Left cardiac atrium (tissue), 4 donors: ENCODE measurements at regions not wholly inside any gene's neighbourhood (a gene's known extent, or its start where the extent isn't known, plus 50 kb on each side); places are given as distances from the start of the nearest gene placed in this dataset.
"Not testable (repeated sequence)": the region's sequence is repeated elsewhere in the genome, so short reads cannot be mapped to it uniquely, and the experiment has no call there.

Experiments
- ATAC-seq, 2 donors: fragments of 200-7000 bp; cut with Tn5 transposase; one replicate each; pipeline ENCODE4 v1.9.1; 2020; ENCODE audit warnings: mild to moderate bottlenecking in 2 of 2, moderate library complexity in 2 of 2
- DNase-seq: peaks from one replicate; pipeline ENCODE4 v3.0.0-alpha.2; 2020
- intact Hi-C, 2 donors: fragments of 100-400 bp; cut with DNase I; formaldehyde crosslinking; loops; one replicate each; pipeline versions ENCODE4 v1.14.1 to v1.15.1; 2022 to 2023
- donor health status: DM: no; HTN: yes; CAD: no.
- donor health status: DM: no; HTN: yes; CAD: no; lungs with severe emphysema.
- donor health status: DM: yes; HTN: yes; CAD: no.
- donor health status: Dilated cardiomyopathy.

DNA sequence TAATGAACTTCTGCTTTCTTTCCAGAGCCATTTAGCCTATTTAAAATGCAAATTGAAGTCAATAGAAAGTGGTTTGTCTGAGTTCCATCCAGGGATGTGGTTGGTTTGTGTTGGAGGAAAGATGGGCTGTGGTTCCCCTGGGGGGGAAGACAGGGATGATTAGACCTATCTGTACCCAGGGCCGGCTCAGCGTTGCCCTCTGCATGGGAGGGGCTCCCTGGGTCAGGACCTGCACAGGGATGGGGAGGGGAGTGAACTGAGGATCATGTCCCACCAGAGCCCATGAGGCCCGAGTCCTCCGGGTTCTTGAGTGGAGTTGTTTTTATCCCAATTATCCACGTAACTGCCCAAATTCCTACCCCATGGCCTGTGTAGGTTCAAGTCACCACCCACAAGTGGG, 76.9 kb upstream of the SFSWAP start:
- no peak for DNase-seq
- intact Hi-C loops: no loop called here
- ATAC-seq: no peak

DNA sequence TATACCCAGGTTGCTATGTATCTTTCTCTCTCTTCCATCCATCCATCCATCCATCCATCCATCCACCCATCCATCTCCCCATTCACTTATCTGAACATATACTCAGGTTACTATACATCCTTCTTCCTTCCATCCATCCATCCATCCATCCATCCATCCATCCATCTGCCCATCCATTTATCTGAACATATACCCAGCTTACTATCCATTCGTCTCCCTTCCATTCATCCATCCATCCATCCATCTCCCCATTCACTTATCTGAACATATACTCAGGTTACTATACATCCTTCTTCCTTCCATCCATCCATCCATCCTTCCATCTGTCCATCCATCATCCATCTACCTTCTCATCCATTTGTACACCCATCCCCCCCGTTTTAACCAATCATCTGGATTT, 75.9 kb upstream of the SFSWAP start:
- ATAC-seq, intact Hi-C loops, DNase-seq: not testable (repeated sequence)

DNA sequence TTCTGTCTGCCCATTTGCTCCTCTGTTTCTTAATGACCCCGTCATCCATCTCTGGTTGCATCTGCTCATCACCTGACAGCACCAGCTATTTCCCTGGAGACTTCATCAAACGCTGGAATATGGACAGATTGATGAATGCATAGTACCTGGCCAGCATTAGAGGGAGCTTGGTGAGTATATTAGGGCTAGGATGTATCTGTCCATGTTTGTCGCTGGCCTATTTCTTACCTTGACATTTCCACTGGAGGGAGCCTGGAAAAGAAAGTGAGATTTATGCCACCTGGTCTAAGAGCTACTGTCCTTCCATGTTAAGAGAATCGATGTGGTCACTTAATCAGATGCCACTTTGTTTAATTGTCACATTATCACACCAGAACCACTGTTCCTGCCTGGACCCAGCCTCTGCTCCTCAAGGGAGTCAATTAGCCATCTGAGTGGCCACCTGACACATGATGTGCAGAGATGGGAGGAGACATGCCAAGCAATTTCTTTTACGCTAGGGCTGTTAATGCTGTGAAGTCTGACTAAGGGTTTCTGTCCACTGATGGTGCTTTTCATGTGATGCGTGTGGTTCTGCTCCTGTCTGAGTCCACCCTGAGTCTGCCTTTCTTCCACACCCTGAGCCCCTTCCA, 75.3 kb upstream of the SFSWAP start:
- DNase-seq: no peak
- intact Hi-C loops: no loop called here
- ATAC-seq: no peak

DNA sequence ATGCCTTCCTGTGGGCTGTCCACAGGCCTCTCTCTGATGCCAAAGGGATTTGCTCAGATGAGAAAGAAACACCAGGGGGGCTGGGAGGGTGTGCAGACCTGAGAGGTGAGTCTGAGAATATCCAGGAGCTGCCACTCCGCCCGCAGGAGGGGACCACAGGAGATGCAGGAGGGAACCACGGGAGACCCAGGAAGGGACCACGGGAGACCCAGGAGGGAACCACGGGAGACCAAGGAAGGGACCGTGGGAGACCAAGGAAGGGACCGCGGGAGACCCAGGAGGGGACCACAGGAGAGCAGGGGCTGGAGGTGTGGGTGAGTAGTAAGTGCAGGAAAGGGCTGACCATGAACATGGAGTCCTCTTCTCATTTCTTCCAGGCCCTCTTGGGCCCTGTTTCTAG, 74.6 kb upstream of the SFSWAP start:
- ATAC-seq (no peak), DNase-seq (no peak)
- intact Hi-C loops: no loop called here

- intact Hi-C loops: no loop called here
- ATAC-seq (no peak), DNase-seq (no peak)
Observed at GRCh38 chr12:131636940-131637750, 73.7 kb upstream of the SFSWAP start.

GRCh38 chr12:131637986-131638385, 72.9 kb upstream of the SFSWAP start:
- no peak for ATAC-seq
- DNase-seq: no peak
- intact Hi-C loops: no loop called here

DNA sequence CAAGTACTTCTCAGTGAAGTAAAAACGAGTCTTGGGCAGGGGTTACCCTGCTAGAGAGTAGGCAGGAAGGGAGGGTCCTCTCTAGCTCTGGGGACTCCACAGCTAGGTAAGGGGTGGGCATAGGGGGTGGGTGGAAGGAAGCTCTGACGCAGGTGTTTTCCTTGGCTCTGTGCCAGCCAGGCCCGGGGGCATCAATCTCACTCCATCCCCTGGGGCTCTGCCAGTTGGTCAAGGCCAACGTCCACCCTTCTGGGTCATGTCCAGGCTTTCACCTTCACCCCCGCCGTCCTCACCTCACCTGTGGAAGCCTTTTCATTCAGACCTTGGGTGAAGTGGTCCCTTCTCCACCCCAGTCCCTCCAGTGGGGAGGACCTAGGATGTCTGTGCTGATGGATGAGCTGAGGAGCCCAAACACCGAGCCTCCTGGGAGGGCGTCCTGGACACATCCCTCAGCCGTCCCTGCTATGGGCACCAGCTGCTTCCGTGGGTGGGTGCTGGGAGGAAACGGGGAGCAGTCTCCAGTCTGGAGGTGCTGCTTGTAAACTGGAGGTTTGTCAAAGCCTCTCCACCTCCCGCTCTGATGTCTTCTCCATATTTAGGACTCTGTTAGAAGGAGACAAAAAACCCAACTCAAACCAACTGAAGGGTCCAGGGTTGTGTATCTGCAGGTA, 71.5 kb upstream of the SFSWAP start:
- DNase-seq (no peak), ATAC-seq (no peak)
- intact Hi-C loops: no loop called here

DNA sequence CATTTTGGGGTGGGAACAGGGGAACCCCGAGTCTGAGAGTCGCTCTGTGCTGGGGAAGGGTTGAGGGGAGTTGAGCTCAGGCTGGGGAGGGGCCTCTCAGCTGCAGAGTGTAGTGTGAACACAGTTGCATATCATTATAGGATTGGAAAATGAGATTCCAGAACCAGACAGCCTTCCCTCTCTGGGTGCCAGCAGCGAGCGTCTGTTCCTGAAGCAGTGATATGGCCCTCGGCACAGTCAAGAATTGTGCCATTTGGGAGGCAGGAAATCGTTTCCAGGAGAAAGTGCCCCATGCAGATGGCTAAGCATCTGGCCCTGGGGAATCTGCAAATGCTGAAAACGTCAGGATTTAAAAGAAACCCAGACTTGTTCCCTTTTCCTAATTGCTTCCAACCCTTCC, 70.4 kb upstream of the SFSWAP start:
- intact Hi-C loops: loop anchor here in 1 of 2 donors (5.0 kb wide), 1 partner anchor 328 kb away; no protein-coding TSS in a partner anchor
- DNase-seq (no peak), ATAC-seq (no peak)

GRCh38 chr12:131641315-131641714, 69.6 kb upstream of the SFSWAP start:
- ATAC-seq: no peak
- intact Hi-C loops: loop anchor here in 1 of 2 donors (5.0 kb wide), 1 partner anchor 329 kb away; no protein-coding TSS in a partner anchor
- no peak for DNase-seq

DNA sequence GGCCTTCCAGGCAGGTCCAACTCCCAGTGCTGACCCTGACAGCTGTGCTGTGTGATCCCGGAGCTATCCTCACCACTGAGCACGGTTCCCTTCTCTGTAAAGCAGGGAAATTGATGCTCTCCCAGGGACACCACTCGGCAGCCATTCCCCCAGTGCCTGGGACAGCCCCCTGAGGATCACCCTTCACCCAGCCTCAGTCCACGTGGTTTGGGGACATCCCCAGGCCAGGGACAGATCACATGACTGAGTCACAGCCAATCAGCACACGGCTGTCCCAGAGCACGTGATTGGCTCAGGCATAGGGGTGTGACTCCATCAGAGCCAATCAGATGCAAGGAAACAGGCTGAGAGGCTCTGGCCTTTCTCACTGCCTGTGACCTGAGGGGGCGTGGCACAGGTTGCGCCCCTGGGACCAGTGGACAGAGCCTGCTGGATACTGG, 68.8 kb upstream of the SFSWAP start:
- no peak for DNase-seq
- ATAC-seq: peak in 1 of 2 donors; percentile 27
- intact Hi-C loops: loop anchor here in 1 of 2 donors (5.0 kb wide), 1 partner anchor 330 kb away; no protein-coding TSS in a partner anchor

DNA sequence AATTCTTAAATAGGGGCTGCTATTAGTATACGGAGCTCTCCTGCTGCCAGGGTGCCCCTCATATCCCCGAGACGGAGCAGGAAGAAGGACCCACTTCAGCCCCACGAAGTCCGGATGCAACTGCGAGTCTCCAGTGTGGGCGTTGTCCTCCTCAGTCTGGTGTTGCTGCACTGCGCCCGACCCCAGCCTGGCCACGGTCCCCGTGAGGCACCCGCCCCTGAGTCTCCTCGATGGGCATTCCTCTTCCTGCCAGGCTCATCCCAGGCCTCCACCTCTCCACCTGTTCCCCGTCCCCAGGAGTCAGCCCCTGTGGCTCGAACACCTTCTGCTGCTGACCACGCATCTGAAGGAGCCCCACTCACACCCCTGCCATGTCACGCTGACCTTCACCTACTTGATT, 68.1 kb upstream of the SFSWAP start:
- intact Hi-C loops: loop anchor here in 1 of 2 donors (5.0 kb wide), 1 partner anchor 330 kb away; no protein-coding TSS in a partner anchor
- DNase-seq (no peak), ATAC-seq (no peak)

DNA sequence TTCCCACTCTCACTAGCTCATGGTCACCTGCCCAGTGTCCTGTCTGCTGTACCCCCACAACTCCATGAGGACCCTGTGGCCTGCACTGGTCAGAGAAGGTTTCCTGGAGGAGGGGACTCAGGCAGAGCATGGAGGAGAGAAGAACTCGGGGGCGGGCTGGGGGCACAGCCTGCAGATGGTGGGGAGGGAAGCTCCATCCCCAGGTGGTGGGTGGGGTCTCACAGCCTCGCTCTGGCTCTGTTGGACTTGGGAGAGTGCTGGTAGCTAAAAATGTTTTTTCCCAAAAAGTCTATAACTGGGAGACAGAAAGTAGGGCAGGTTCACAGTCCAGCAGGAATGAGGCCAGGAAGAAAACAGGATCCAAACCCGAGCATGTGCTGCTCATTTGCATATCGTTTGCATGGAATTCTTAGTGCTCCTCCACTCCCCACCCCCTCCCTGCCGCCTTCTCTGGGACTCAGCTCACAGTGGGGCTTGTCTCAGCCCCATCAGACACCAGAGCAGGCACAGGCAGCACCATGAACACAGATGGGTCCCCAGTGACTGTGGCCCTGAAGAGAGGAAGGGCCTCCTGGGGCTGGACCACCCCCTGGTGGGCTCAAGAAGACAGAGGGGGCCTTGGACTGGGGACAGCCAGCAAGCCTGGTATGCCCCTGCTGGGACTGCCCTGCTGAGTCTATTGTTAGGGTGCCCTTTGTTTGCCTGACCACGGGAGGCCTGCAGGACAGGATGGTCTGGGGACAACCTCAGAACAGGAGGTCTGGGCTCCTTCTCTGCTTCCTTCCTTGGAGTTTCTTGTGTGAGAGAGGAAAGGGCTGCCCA, 67.0 kb upstream of the SFSWAP start:
- ATAC-seq (no peak), DNase-seq (no peak)
- intact Hi-C loops: loop anchor here in 1 of 2 donors (5.0 kb wide), 1 partner anchor 332 kb away; no protein-coding TSS in a partner anchor

DNA sequence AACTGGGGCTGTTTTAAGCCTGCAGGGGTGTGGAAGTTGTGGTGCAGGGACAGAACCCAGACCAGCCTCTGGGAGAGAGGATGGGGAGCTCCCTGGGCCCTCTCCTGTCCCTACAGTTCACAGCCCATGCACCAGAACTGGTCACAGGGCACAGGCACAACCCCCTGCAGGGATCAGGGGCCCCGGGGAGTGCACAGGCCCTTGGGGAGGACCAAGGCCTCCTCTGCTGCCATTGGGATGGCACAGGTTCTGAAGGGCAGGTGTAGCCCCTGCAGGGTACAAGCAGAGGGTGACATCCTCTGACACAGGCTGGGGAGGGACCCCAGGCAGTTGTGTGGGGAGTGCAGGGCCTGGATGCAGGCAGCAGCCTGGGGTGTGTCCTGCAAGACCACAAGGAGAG, 66.4 kb upstream of the SFSWAP start:
- ATAC-seq (no peak), DNase-seq (no peak)
- intact Hi-C loops: loop anchor here in 1 of 2 donors (5.0 kb wide), 1 partner anchor 332 kb away; no protein-coding TSS in a partner anchor

- intact Hi-C loops: loop anchor here in 1 of 2 donors (5.0 kb wide), 1 partner anchor 333 kb away; no protein-coding TSS in a partner anchor
- not testable (repeated sequence) for DNase-seq, ATAC-seq
Observed at GRCh38 chr12:131644917-131645316, 66.0 kb upstream of the SFSWAP start.

- intact Hi-C loops, ATAC-seq, DNase-seq: not testable (repeated sequence)
Observed at GRCh38 chr12:131645557-131645956, 65.3 kb upstream of the SFSWAP start.

GRCh38 chr12:131646444-131646843, 64.4 kb upstream of the SFSWAP start:
- DNase-seq, intact Hi-C loops: not testable (repeated sequence)
- ATAC-seq: peak; percentile 32 to 47

DNA sequence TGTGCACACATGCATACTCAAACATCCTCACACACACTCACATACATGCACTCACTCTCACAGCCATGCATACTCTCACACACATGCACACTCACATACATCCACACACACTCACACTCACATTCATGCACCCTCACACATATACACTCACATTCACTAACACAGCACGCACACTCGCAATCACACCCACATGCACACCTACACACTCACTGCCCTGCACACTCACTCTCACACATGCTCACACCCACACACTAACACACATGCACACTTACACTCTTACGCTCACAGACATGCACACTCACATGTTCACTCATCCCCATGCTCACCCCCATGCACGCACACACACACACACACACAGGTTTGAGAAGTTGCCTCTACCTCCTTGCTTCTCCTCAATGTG, 63.2 kb upstream of the SFSWAP start:
- intact Hi-C loops: no loop called here
- ATAC-seq (no peak), DNase-seq (no peak)

GRCh38 chr12:131655469-131656174, 55.3 kb upstream of the SFSWAP start:
- DNase-seq, ATAC-seq, intact Hi-C loops: not testable (repeated sequence)
